ENCODE measurements at regions not wholly inside any gene's neighbourhood (a gene's known extent, or its start where the extent isn't known, plus 50 kb on each side); places are given as distances from the start of the nearest gene placed in this dataset.
"Not testable (repeated sequence)": the region's sequence is repeated elsewhere in the genome, so short reads cannot be mapped to it uniquely, and the experiment has no call there.

DNA sequence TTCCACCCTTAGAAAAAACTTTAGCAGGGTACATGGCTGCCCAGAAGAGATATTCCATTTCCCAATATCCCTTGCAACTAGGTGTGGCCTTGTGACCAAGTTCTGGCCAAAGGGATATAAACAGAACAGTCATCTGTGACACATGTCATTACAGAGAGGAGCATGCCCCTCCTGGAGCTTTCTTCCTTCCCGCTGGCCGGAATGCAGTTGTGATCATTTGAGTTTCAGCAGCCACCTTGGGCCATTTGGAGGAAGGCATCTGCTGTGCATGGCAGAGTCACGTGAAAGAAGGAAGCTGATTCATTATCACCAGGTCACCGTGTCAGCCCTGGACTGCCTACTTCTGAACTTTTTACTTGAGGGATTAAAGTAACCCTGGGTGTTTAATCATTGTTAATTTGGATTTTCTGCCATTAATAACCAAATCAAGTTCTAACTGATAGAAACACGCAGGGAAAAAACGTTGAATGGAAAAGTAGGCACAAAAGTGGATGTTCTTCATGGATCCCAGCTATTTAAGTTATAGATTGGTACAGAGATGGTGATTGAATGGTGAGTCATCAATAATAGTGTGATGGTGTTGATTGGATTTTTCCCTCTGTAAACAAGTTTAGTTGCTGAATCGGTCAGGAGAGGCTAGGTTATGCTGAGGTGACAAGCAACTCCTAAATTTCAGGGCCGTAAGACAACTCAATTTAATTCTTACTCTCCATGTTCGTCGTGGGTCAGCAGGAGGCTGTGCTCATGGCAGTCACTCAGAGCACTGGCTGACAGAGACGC is 80.7 kb upstream of the CCDC167 start:
- peak; percentile 61 for DNase-seq

DNA sequence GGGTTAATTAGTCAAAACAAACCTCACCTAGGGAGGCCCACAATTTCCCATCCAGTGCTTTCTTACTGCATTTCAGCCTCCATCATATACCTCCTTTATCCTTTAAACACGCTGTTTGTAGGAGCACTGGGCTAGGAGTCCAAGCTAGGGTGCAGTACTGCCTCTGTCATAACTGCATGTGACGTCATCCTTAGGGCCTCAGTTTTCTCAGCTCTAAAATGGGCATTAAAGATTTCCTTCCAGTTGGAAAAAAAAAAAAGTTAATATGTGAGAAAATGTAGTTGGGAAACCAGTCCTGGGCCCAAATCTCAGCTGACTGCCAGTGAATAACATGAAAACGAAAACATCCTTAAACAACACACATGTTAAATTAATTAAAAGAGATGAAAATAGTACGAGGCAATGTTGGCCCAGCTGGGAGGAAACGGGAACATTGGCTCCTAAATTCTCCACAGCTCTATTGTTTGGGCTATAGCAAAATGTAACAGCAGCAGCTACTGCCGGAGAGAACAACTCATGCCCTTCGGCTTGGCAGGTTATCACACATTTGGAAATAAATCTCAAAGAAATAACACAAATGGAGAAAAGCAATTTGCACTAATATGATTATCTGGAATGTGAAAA is 79.9 kb upstream of the CCDC167 start:
- DNase-seq: no peak

DNA sequence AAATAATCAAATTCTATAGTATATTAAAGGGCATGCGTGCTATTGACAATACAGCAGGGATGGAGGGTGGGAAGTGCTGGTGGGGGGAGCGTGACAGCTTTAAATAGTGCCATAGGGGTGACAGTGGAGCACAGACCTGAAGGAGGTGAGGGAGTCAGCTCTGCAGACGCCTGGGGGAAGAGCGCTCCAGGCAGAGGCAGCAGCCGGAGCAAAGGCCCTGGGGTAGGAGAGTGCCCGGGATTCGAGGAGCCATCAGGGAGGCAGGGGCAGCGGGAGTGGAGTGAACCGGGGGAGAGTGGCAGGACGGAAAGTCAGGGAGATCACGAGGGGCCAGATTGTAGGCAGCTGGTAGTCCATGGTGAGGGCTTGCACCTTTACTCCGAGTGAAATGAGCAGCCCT is 78.4 kb upstream of the CCDC167 start:
- DNase-seq: no peak

DNA sequence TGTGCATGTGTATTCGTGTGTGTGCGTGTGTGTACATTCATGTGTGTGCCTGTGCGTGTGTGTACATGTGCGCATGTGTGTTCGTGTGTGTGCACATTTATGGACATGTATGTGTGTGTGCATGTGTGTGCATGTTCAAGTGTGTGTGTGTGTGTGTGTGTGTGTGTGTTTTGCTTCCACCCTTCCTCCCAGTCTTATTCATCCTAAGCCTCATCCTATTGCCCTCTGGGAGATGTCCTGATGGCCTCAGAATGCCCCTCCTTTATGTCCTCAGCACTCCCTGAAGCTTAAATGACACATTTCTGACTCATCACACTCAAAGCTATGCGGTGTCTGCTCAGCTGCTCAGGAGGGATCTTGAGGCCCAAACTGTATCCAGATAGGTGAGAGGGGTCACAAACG is 76.6 kb upstream of the CCDC167 start:
- peak; percentile 42 for DNase-seq

GRCh38 chr6:37575221-37575620 is 75.5 kb upstream of the CCDC167 start:
- DNase-seq: no peak

DNA sequence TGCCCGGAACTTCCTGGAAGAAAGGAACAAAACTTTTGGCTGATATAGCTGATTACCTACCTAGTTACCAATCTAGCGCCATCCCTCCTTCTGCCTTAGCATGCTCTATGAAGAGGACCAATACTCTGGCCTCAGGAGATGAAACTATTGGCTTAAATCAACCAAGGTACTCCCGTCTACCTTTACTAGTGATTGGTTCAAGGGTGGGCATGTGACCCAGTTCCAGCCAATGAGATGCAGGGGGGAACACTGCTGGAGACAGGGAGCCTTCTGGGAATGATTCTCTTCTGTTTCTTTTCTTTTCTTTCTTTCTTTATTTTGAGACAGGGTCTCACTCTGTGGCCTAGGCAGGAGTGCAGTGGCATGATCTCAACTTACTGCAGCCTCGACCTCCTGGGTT is 72.6 kb upstream of the CCDC167 start:
- DNase-seq: no peak

DNA sequence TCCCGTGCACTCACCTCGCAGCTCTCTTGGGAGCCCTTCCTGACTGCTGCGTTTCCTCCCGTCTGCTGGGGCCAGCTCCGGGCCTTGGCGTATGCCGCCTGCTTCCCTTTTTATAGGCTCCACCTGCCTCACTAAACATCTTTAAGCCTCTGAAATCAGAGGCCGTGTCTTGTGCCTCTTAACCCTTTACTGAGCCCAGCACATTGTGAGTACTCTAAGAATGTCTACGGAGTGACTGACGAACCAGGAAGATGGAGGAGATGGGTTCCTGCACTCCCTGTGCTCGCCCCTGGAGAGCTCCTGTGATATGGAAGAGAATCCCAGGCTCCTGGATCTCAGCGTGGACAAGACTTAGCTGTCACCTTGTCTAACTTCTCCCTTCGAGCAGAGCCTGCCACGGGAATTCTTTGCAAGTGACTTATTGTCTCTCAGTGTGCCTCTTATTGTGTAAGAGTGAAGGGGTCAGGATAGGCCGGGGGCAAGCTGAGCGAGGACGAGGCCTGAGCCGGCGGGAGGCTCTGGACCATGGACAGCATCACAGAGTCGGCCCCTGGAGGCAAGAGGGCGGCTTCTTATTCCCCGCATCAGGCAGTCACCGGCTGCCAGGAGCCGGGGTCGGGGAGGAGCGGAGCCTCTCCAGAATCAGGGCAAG is 70.9 kb upstream of the CCDC167 start:
- DNase-seq: no peak

- no peak for DNase-seq
These were observed 70.2 kb upstream of the CCDC167 start for GRCh38 chr6:37569743-37570481.

DNA sequence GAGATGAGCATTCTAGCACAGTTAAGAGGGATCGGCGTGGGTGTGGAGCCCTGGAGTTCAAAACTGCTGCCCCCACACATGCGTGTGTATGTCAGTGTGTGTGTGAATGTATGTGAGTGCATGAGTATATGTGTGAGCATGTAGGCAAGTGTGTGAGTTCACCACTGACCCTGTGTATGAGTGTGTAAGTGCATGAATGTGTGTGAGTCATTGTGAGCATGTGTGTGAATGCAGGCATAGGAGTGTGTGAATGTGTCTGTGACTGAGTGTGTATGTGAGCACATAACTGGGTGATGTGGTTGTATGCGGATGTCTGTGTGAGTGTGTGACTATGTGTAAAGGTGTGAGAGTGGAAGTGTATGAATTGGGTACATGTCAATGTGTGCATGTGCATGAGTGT is 69.6 kb upstream of the CCDC167 start:
- no peak for DNase-seq

DNA sequence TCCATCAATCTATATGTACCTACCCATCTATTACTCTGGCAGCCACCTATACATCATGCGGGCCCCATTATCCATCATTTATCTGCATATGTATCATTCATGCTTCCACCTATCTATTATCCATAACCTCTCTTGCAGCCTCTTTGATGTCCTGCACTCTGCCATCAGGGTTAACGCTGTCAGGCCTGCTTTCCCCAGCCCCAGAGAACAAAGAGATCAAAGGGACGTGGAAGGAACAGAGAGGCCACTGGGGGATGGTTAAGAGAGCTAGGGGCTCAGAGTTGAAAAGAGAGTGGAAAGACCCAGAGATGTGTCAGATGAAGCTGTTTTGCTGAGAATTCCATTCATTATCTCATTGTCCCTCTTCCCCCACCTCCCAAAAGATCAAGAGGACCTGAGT is 67.3 kb upstream of the CCDC167 start:
- DNase-seq: no peak

DNA sequence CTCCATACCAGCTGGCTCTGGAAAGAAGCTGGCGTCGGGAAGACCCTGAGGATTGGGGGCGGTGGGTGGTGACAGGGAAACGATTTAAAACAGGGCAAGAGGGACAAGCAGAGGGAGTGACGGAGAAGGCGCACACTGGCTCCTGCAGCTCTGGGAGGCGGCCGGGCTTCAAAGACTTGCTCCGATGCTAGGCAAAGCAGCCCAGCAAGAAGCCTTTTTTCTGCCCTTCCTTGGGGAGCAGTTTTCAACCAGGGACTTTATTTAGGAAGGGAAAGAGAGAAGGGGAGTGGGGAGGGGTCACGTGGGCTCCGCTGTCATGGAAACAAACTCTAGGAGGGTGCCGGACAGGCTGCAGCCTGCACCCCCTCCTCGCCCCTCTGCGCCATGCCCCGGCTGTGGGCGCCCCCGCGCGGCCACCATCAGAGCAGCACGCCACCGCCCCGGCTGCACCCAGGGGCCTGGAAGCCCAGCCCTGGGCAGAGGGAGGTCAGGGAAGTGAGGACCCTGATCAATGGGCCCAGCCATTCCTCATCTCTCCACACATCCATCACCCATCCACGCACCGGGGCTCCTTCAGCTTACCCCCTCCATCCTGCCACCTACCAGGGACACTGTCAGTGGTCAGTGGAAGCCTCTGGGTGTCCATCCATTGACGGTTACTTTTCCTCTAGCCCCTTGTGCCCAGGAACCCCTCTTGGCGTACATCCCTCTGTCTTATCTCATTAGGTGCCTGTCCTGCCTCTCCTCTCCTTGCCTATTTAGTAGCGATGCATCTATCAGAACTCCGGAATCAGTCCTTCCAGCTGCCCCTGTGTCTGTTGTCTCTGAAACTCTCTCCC is 66.6 kb upstream of the CCDC167 start:
- peak; percentile 6 for DNase-seq

- no peak for DNase-seq
These were observed 65.8 kb upstream of the CCDC167 start for GRCh38 chr6:37565267-37566110.

DNA sequence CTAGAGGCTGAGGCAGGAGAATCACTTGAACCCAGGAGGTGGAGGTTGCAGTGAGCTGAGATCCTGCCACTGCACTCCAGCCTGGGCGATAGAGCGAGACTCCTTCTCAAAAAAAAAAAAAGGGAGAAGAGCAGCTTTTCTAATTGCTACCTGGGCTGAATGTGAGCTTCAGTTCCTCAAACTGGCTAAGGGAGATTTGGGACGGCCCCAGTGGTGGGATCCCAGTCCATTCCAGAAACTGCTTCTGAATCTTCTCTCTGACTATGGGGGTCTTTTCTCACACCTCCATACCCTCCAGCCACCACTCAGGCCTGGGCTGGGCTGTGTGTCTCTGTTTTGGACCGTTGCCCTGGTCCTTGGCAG is 63.2 kb upstream of the CCDC167 start:
- not testable (repeated sequence) for DNase-seq

- no peak for DNase-seq
These were observed 61.7 kb upstream of the CCDC167 start for GRCh38 chr6:37561361-37561760.

- no peak for DNase-seq
These were observed 61.0 kb upstream of the CCDC167 start for GRCh38 chr6:37560737-37561103.

GRCh38 chr6:37559501-37559900 is 59.8 kb upstream of the CCDC167 start:
- no peak for DNase-seq

- DNase-seq: no peak
These were observed 59.4 kb upstream of the CCDC167 start for GRCh38 chr6:37559050-37559449.

DNA sequence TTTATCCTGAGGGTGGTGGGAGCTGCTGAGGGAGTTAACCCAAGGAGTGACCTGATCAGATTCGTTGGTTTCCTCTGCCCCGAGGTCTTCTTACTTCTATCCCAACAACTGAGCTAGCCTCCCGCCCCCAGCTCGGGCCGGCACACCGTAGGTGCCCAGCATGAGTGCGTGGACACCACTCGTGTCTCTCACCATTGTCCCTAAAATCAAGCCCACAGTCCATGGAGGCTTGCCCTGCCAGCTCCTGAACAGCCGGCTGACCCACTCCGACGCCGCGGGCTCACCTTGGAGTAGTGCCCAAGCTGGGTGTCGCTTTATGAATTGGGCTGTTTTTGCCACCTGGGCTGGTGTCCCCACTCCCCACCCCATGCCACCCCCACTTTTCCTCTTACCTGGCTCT is 59.0 kb upstream of the CCDC167 start:
- no peak for DNase-seq

- DNase-seq: no peak
These were observed 58.5 kb upstream of the CCDC167 start for GRCh38 chr6:37558168-37558567.

DNA sequence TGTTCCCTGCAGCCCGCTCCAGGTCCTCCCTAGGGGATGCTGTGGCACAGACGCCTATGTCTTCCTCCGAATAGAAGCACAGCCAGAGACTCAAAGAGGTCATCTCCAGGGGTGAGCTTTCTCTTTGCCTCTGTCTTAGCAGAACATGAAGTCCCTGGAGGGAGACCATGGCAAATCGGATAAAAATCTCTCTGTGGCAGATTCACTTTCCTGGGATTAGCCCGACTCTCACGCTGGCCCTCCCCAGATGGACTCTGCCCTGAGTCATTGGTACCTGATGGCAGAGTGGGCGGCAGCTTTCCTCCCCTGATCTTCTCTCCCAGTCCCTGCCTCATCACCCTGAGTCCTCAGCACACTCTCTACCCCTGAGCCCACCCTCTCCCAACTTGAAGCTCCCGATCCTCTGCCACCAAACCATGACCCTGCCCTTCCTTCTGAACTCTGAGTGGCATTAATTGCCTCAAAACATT is 58.0 kb upstream of the CCDC167 start:
- DNase-seq: no peak

DNA sequence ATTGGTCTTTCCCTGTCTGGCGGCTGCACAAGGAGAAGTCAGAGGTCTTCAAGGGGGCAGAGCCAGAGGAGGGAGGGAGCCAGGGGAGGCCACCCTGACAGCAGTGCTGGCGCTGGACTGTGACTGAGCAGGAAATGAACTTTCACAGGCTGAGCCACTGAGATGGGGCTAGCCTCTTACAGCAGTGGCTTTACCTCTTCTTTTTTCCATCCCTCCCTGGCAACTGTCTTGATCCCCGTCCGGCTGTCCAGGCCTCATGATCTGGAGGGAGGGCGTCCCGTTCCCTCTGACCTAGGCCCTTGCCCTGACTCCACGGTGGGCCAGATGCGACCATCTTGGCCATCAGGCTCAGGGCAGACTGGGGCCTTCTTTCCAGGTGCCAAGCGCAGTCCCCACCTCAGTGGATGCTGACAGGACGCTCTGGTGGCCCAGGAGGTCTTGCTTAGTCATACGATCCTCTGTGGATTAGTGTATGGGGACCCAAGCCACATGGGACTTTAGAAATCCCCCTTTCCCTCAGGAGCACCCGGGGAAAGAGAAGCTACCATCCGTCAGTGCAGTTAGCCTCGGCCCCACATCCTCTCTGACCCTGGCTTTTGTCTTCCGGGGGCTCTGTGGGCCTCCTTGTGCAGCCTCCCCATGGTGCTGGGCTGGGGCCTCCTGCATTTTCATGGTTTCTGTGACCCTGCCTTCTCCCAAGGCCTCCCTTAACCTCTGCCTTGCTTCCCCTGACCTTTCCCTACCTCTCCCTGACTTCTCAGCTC is 57.4 kb upstream of the CCDC167 start:
- DNase-seq: no peak

Measured in inflammatory macrophage treated with lipopolysaccharide for 4 hours (primary cell).